GM23248 (cell line): ENCODE measurements at regions not wholly inside any gene's neighbourhood (a gene's known extent, or its start where the extent isn't known, plus 50 kb on each side); places are given as distances from the start of the nearest gene placed in this dataset.
A peak's percentile ranks its signal among the peaks of the same experiment; 100 is the strongest.

ENCODE experiments used
- DNase-seq: peaks from one replicate; pipeline ENCODE4 v3.0.0-alpha.2; 2015
- H2AFZ ChIP-seq: fragments of 200-600 bp; sonication (generic); 2 replicates; pipeline ENCODE4 v1.6.1; 2016; ENCODE audit warnings: antibody characterized with exemption
- H3F3A ChIP-seq: fragments of 200-600 bp; sonication (generic); 2 replicates; pipeline ENCODE4 v1.6.1; 2016; ENCODE audit warnings: mild to moderate bottlenecking, antibody characterized with exemption, mixed run types; ENCODE audit not compliant: insufficient read depth
- H3K27ac ChIP-seq: fragments of 200-600 bp; sonication (generic); 2 replicates; pipeline ENCODE4 v1.5.1; 2016; ENCODE audit warnings: mild to moderate bottlenecking
- H3K27me3 ChIP-seq: fragments of 200-600 bp; sonication (generic); replicated peaks from 2 replicates; pipeline ENCODE4 v1.6.1; 2016; ENCODE audit warnings: mild to moderate bottlenecking; ENCODE audit not compliant: insufficient read depth
- H3K36me3 ChIP-seq: fragments of 200-600 bp; sonication (generic); 2 replicates; pipeline ENCODE4 v1.6.1; 2016; ENCODE audit warnings: low read depth, mild to moderate bottlenecking
- H3K4me1 ChIP-seq: fragments of 200-600 bp; sonication (generic); 2 replicates; pipeline ENCODE4 v1.6.1; 2016; ENCODE audit warnings: mild to moderate bottlenecking; ENCODE audit not compliant: insufficient read depth
- H3K4me2 ChIP-seq: fragments of 200-600 bp; sonication (generic); one replicate; pipeline ENCODE4 v1.6.1; 2016; ENCODE audit warnings: mild to moderate bottlenecking; ENCODE audit not compliant: unreplicated experiment
- H3K4me3 ChIP-seq: fragments of 200-600 bp; sonication (generic); 2 replicates; pipeline ENCODE4 v1.5.1; 2016; ENCODE audit warnings: mild to moderate bottlenecking
- H3K79me2 ChIP-seq: fragments of 200-600 bp; sonication (generic); 2 replicates; pipeline ENCODE4 v1.6.1; 2016; ENCODE audit warnings: mild to moderate bottlenecking; ENCODE audit not compliant: insufficient read depth
- H3K9ac ChIP-seq: fragments of 200-600 bp; sonication (generic); 2 replicates; pipeline ENCODE4 v1.6.1; 2016; ENCODE audit warnings: mild to moderate bottlenecking
- H3K9me2 ChIP-seq: fragments of 200-600 bp; sonication (generic); 2 replicates; pipeline ENCODE4 v1.6.1; 2016; ENCODE audit warnings: mixed run types, mild to moderate bottlenecking, moderate library complexity; ENCODE audit not compliant: insufficient read depth
- H3K9me3 ChIP-seq: fragments of 200-600 bp; sonication (generic); one replicate; pipeline ENCODE4 v1.6.1; 2017; ENCODE audit warnings: low read depth
- H4K20me1 ChIP-seq: fragments of 200-600 bp; sonication (generic); 2 replicates; pipeline ENCODE4 v1.6.0; 2016; ENCODE audit not compliant: insufficient read depth
- EZH2 ChIP-seq: fragments of 200-600 bp; sonication (generic); IDR thresholded peaks from 2 replicates; pipeline ENCODE4 v1.6.1; 2018; ENCODE audit warnings: antibody characterized with exemption, mild to moderate bottlenecking; ENCODE audit not compliant: insufficient read depth, poor library complexity, severe bottlenecking
- EZH2phosphoT487 ChIP-seq: fragments of 200-600 bp; sonication (generic); IDR thresholded peaks from 2 replicates; pipeline ENCODE4 v1.6.1; 2018; ENCODE audit warnings: antibody characterized with exemption, moderate library complexity, mild to moderate bottlenecking, low read depth; ENCODE audit not compliant: insufficient read depth
- WGBS, 2 experiments: methylation state at CpG; one replicate each; pipeline ENCODE4 v1.1.6; 2015 to 2017; ENCODE audit warnings: low lambda C conversion rate in 2 of 2, low coverage in 1 of 2; ENCODE audit errors: missing lambda C conversion rate in 2 of 2; 5-methylcytosine and 5-hydroxymethylcytosine counted together
- in situ Hi-C: fragments of 300-500 bp; cut with MboI; formaldehyde crosslinking; loops from 2 replicates; pipeline ENCODE4 v1.15.0; 2020

DNA sequence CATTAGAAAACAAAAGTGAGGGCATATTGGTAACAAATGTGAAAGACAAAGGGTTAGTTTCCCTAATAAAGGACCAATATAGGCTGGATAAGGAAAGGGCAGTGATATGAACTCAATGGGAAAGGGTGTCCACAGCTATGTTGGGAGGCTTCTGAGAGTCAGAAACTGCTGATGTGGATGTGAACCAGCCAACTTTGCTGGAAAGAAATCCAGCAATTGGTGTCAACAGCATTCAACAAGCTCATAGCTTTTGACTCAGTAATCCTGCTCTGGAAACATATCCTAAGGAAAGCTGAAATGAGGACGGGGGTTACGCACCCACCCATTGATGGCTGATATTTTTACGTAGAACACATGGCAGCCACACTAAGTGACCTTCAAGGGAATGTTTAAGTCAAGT lies 63.7 kb downstream of the ARL4C start:
- Histone ChIP-seq H4K20me1 (no peaks in the 10 kb centered on the region), H3K27me3 (no peaks in the 10 kb centered on the region), H3F3A (no peaks in the 10 kb centered on the region), H3K9me2 (no peaks in the 10 kb centered on the region), H3K9me3 (no peaks in the 10 kb centered on the region), H3K36me3 (no peaks in the 10 kb centered on the region), H3K4me3 (no peak overlapping the region), H2AFZ (no peak overlapping the region), H3K79me2 (no peaks in the 10 kb centered on the region), H3K4me1 (peaks cover 9% of the 10 kb centered on the region), H3K9ac (no peak overlapping the region), H3K4me2 (no peak overlapping the region), H3K27ac (no peak overlapping the region)
- no peak for DNase-seq
- in situ Hi-C loops, result no loop called here
- TF ChIP-seq EZH2, result no peak
- TF ChIP-seq EZH2phosphoT487, result no peak
- WGBS, 2 experiments, result 48 to 49% methylated on average over 3 of the region's 3 CpGs

DNA sequence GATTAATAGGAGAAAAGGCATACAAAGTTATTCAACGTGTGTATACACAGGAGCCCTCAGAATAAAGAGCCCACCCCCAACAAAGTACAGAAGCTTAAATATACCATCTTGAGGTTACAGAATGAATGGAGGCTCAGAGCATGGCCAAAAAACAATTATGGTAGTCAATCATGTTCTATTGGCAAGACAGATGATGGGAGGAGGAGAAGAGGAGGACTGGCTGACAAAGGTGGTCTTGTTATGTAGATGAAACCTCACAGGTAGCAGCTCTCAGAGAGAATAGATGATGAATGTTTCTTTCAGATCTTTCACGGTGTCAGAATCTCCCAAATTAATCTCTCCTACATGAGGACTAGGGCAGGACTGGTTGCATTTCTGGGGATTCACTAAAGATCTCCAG lies 66.0 kb downstream of the ARL4C start:
- in situ Hi-C loops, result no loop called here
- no peaks in the 10 kb centered on the region for H3K79me2 ChIP-seq
- H3K27ac ChIP-seq, result no peak overlapping the region
- H3K4me3 ChIP-seq, result no peak overlapping the region
- H3F3A ChIP-seq, result no peaks in the 10 kb centered on the region
- no peak for DNase-seq
- no peaks in the 10 kb centered on the region for H3K9me2 ChIP-seq
- peaks cover 17% of the 10 kb centered on the region for H3K4me1 ChIP-seq
- no peak overlapping the region for H2AFZ ChIP-seq
- 41 to 45% methylated on average over 2 of the region's 2 CpGs for WGBS, 2 experiments
- no peaks in the 10 kb centered on the region for H3K27me3 ChIP-seq
- no peak overlapping the region for H3K4me2 ChIP-seq
- no peaks in the 10 kb centered on the region for H4K20me1 ChIP-seq
- no peaks in the 10 kb centered on the region for H3K36me3 ChIP-seq
- H3K9me3 ChIP-seq, result no peaks in the 10 kb centered on the region
- TF ChIP-seq EZH2 (no peak), EZH2phosphoT487 (no peak)
- no peak overlapping the region for H3K9ac ChIP-seq

DNA sequence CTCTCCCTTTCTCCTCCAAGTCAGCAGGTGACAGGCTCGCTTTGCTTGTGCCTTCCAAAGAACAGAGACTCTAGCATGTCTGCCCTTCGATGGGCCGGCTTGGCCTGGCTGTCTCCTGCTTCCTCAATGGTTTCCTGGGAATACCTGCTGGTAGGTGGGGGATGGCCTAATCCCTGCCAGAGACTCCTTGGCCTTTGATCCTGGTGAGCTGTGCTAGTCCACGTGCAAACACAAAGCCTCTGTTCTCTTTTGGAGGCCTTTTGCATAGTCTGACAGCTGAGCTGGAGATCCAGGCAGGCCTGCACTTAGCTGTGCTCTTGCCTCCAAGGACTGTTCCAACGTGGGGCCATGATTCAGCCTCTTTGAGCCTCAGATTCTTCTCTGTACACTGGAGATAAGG lies 67.6 kb downstream of the ARL4C start:
- H3K4me3 ChIP-seq, result no peak overlapping the region
- no peak overlapping the region for H3K4me2 ChIP-seq
- H3K9ac ChIP-seq, result no peak overlapping the region
- no peaks in the 10 kb centered on the region for H3K9me3 ChIP-seq
- no peaks in the 10 kb centered on the region for H3K27me3 ChIP-seq
- no peaks in the 10 kb centered on the region for H3K79me2 ChIP-seq
- no peaks in the 10 kb centered on the region for H3F3A ChIP-seq
- in situ Hi-C loops, result no loop called here
- H3K4me1 ChIP-seq, result peaks cover 13% of the 10 kb centered on the region
- H3K27ac ChIP-seq, result no peak overlapping the region
- H4K20me1 ChIP-seq, result no peaks in the 10 kb centered on the region
- no peak for DNase-seq
- no peaks in the 10 kb centered on the region for H3K36me3 ChIP-seq
- H3K9me2 ChIP-seq, result no peaks in the 10 kb centered on the region
- no peak overlapping the region for H2AFZ ChIP-seq
- TF ChIP-seq EZH2, result no peak
- no peak for TF ChIP-seq EZH2phosphoT487
- WGBS, 2 experiments, result 78 to 80% methylated on average over 5 of the region's 5 CpGs

DNA sequence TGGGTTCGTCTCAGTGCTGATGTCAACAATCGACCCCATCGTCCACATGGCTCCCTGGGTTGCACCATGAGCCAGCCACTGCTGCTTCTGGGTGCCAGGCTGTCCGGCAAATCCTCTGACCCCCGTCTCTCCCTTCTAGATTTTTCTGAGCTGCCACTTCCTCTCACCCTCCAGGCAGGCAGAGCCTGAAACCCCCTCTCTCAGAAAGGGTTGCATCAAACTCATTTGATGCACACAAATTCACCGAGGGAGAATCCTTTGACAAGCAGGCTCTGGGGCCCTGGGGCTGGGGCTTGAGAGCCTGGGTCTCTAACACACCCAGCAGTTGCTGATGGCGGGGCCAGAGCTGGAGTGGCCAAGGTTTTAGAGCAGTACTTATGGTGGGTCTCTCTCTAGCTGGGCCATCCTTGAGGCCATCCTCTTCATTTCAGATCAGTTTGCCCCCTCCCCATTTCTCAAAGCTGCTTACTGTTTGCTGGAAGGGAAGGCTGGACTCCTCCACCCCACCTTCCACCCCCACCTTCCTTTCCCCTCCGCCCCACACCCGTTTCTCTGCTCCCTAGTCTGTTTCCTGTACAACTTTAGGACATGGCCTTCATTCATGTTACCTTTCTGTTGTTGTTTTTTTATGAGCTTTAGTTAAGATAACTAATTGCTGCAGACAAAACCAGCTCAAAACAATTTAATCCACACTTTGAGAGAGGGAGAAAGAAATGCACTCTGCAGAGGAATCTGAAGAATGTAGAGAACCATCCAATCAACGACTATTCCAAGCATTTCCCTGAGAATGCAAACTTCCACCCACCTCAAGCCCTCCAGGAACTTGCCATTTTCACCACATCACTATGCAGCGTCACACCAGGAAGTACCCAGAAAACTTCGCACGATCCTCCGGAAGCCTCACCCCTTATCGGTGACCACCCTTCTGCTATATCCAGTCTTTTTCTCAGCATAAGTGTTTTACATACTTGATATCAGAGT lies 69.5 kb downstream of the ARL4C start:
- Histone ChIP-seq H3F3A (peaks cover 9% of the 10 kb centered on the region), H3K4me3 (no peak overlapping the region), H3K79me2 (no peaks in the 10 kb centered on the region), H3K36me3 (no peaks in the 10 kb centered on the region), H3K9ac (no peak overlapping the region), H3K27me3 (no peaks in the 10 kb centered on the region), H3K9me3 (no peaks in the 10 kb centered on the region), H2AFZ (peak overlapping the region; percentile 63; the same call in 1 of the 2 replicates), H3K9me2 (no peaks in the 10 kb centered on the region), H3K27ac (peak overlapping the region; percentile 25; the same call in 1 of the 2 replicates), H3K4me2 (peak overlapping the region; percentile 6), H4K20me1 (no peaks in the 10 kb centered on the region), H3K4me1 (peaks cover 20% of the 10 kb centered on the region)
- TF ChIP-seq EZH2, result no peak
- no peak for TF ChIP-seq EZH2phosphoT487
- peak; percentile 37 for DNase-seq
- in situ Hi-C loops, result no loop called here
- WGBS, 2 experiments, result 88 to 89% methylated on average over 15 of the region's 15 CpGs
